ENCODE measurements at regions not wholly inside any gene's neighbourhood (a gene's known extent, or its start where the extent isn't known, plus 50 kb on each side); places are given as distances from the start of the nearest gene placed in this dataset.

- no peaks in the 10 kb centered on the region for H3K9me3 ChIP-seq
- H3K27me3 ChIP-seq = no peaks in the 10 kb centered on the region
- H3K4me3 ChIP-seq = no peak overlapping the region
- FAIRE-seq = no peak
- intact Hi-C loops (cut with DNase I) = no loop called here
- WGBS, 2 donors = 96 to 100% methylated on average over 1 of the region's 1 CpG
- H3K36me3 ChIP-seq = no peaks in the 10 kb centered on the region
- H3K27ac ChIP-seq = no peak overlapping the region
- DNase-seq = no peak
- TF ChIP-seq CTCF (IDR thresholded peaks at IDR 0.05) = no peak
- H3K4me1 ChIP-seq = no peaks in the 10 kb centered on the region
- ATAC-seq = no peak
Measured at GRCh38 chr14:39763402-39763890, 331.2 kb upstream of the FBXO33 start.

- DNase-seq = no peak
- intact Hi-C loops (cut with DNase I) = no loop called here
- no peak for TF ChIP-seq CTCF (IDR thresholded peaks at IDR 0.05)
- Histone ChIP-seq H3K36me3 (no peaks in the 10 kb centered on the region), H3K4me1 (no peaks in the 10 kb centered on the region), H3K27ac (no peak overlapping the region), H3K4me3 (no peak overlapping the region), H3K9me3 (no peaks in the 10 kb centered on the region), H3K27me3 (no peaks in the 10 kb centered on the region)
- no peak for ATAC-seq
- WGBS, 2 donors = 63 to 72% methylated on average over 16 of the region's 16 CpGs
- FAIRE-seq = no peak
Measured at GRCh38 chr14:39762576-39763401, 330.6 kb upstream of the FBXO33 start.

GRCh38 chr14:39755269-39755878, 323.1 kb upstream of the FBXO33 start:
- no peak for FAIRE-seq
- H3K36me3 ChIP-seq = no peaks in the 10 kb centered on the region
- no peak overlapping the region for H3K27ac ChIP-seq
- no peaks in the 10 kb centered on the region for H3K4me1 ChIP-seq
- no peaks in the 10 kb centered on the region for H3K9me3 ChIP-seq
- TF ChIP-seq CTCF (IDR thresholded peaks at IDR 0.05) = no peak
- DNase-seq = no peak
- H3K27me3 ChIP-seq = no peaks in the 10 kb centered on the region
- no peak overlapping the region for H3K4me3 ChIP-seq
- ATAC-seq = no peak
- intact Hi-C loops (cut with DNase I) = no loop called here

- intact Hi-C loops (cut with DNase I) = no loop called here
- no peak for TF ChIP-seq CTCF (IDR thresholded peaks at IDR 0.05)
- no peak overlapping the region for H3K27ac ChIP-seq
- no peak overlapping the region for H3K4me3 ChIP-seq
- no peaks in the 10 kb centered on the region for H3K27me3 ChIP-seq
- no peaks in the 10 kb centered on the region for H3K36me3 ChIP-seq
- no peak for FAIRE-seq
- no peaks in the 10 kb centered on the region for H3K4me1 ChIP-seq
- H3K9me3 ChIP-seq = no peaks in the 10 kb centered on the region
- no peak for DNase-seq
- no peak for ATAC-seq
Measured at GRCh38 chr14:39740454-39740853, 308.2 kb upstream of the FBXO33 start.

GRCh38 chr14:39739796-39740195, 307.6 kb upstream of the FBXO33 start:
- intact Hi-C loops (cut with DNase I) = no loop called here
- no peak overlapping the region for H3K4me3 ChIP-seq
- 72 to 81% methylated on average over 2 of the region's 2 CpGs for WGBS, 2 donors
- no peaks in the 10 kb centered on the region for H3K9me3 ChIP-seq
- no peaks in the 10 kb centered on the region for H3K4me1 ChIP-seq
- DNase-seq (peak in 4 of 6 donors; percentile 8 to 52 (median 26)), FAIRE-seq (no peak), ATAC-seq (peak in 2 of 4 donors; percentile 48 to 54)
- TF ChIP-seq CTCF (IDR thresholded peaks at IDR 0.05) = no peak
- no peaks in the 10 kb centered on the region for H3K27me3 ChIP-seq
- H3K27ac ChIP-seq = no peak overlapping the region
- H3K36me3 ChIP-seq = no peaks in the 10 kb centered on the region

Measured in pancreas (tissue), 10 donors.